SK-N-SH treated with all-trans-retinoic acid at 6 μM for 48 hours (cell line): ENCODE measurements at regions not wholly inside any gene's neighbourhood (a gene's known extent, or its start where the extent isn't known, plus 50 kb on each side); places are given as distances from the start of the nearest gene placed in this dataset.

ENCODE experiments used
- ATAC-seq: fragments of 200-7000 bp; cut with Tn5 transposase; 3 replicates; pipeline ENCODE4 v1.9.1; 2020; ENCODE audit warnings: mild to moderate bottlenecking, moderate library complexity
- ARNTL ChIP-seq: fragments of 450-650 bp; formaldehyde crosslinking; IDR thresholded peaks from 2 replicates; pipeline ENCODE4 v1.5.0; 2020; ENCODE audit warnings: low read depth, mild to moderate bottlenecking, moderate library complexity, borderline replicate concordance
- CREB5 ChIP-seq: fragments of 250-450 bp; sonication (Bioruptor Pico); IDR thresholded peaks from 2 replicates; pipeline ENCODE4 v1.5.1; 2020; ENCODE audit warnings: low read depth, mild to moderate bottlenecking, moderate library complexity
- CSDC2 ChIP-seq: fragments of 250-450 bp; sonication (Bioruptor Pico); IDR thresholded peaks from 2 replicates; pipeline ENCODE4 v1.5.0; 2020; ENCODE audit warnings: mild to moderate bottlenecking, moderate library complexity
- ESRRG ChIP-seq: fragments of 250-450 bp; sonication (Bioruptor Pico); IDR thresholded peaks from 2 replicates; pipeline ENCODE4 v1.6.1; 2021; ENCODE audit warnings: mild to moderate bottlenecking
- ISL1 ChIP-seq: fragments of 250-450 bp; sonication (Bioruptor Pico); IDR thresholded peaks from 2 replicates; pipeline ENCODE4 v2.1.2; 2022; ENCODE audit warnings: mild to moderate bottlenecking, moderate library complexity
- OSR1 ChIP-seq: fragments of 250-450 bp; sonication (Bioruptor Pico); IDR thresholded peaks from 2 replicates; pipeline ENCODE4 v1.8.0; 2022; ENCODE audit warnings: moderate library complexity, mild to moderate bottlenecking, inconsistent platforms
- PATZ1 ChIP-seq: fragments of 250-450 bp; sonication (Bioruptor Pico); IDR thresholded peaks from 2 replicates; pipeline ENCODE4 v1.8.0; 2020; ENCODE audit warnings: mild to moderate bottlenecking, moderate library complexity, borderline replicate concordance
- PPARA ChIP-seq: fragments of 250-450 bp; sonication (Bioruptor Pico); IDR thresholded peaks from 2 replicates; pipeline ENCODE4 v1.5.0; 2020; ENCODE audit warnings: mild to moderate bottlenecking, borderline replicate concordance
- RARB ChIP-seq: fragments of 250-450 bp; sonication (Bioruptor Pico); IDR thresholded peaks from 2 replicates; pipeline ENCODE4 v1.8.0; 2021; ENCODE audit warnings: mild to moderate bottlenecking, moderate library complexity
- SNAI2 ChIP-seq: fragments of 250-450 bp; sonication (Bioruptor Pico); IDR thresholded peaks from 2 replicates; pipeline ENCODE4 v1.5.0; 2020; ENCODE audit warnings: mild to moderate bottlenecking, moderate library complexity
- TCF4 ChIP-seq: fragments of 250-450 bp; sonication (Bioruptor Pico); IDR thresholded peaks from 2 replicates; pipeline ENCODE4 v1.8.0; 2021; ENCODE audit warnings: mild to moderate bottlenecking, moderate library complexity, borderline replicate concordance
- TOX ChIP-seq: fragments of 250-450 bp; sonication (Bioruptor Pico); IDR thresholded peaks from 2 replicates; pipeline ENCODE4 v1.8.0; 2021; ENCODE audit warnings: mild to moderate bottlenecking, moderate library complexity, borderline replicate concordance
- ZFP3 ChIP-seq: fragments of 250-450 bp; sonication (Bioruptor Pico); IDR thresholded peaks from 2 replicates; pipeline ENCODE4 v1.5.0; 2020; ENCODE audit warnings: mild to moderate bottlenecking, moderate library complexity
- ZFP30 ChIP-seq: fragments of 450-650 bp; formaldehyde crosslinking; IDR thresholded peaks from 2 replicates; pipeline ENCODE4 v1.5.0; 2022; ENCODE audit warnings: mild to moderate bottlenecking, moderate library complexity
- ZNF565 ChIP-seq: fragments of 450-650 bp; formaldehyde crosslinking; conservative IDR thresholded peaks from 2 replicates; pipeline ENCODE4 v1.5.0; 2020; ENCODE audit warnings: low read depth, mild to moderate bottlenecking, moderate library complexity
- ZNF70 ChIP-seq: fragments of 450-650 bp; formaldehyde crosslinking; IDR thresholded peaks from 2 replicates; pipeline ENCODE4 v1.5.0; 2020; ENCODE audit warnings: mild to moderate bottlenecking, moderate library complexity
- TF ChIP-seq, protein P1 (sequence below): fragments of 250-450 bp; sonication (Bioruptor Pico); IDR thresholded peaks from 2 replicates; pipeline ENCODE4 v1.5.0; 2020; ENCODE audit warnings: mild to moderate bottlenecking, moderate library complexity
- TF ChIP-seq, protein P2 (sequence below): fragments of 250-450 bp; sonication (Bioruptor Pico); IDR thresholded peaks from 2 replicates; pipeline ENCODE4 v1.8.0; 2021; ENCODE audit warnings: low read depth, mild to moderate bottlenecking, moderate library complexity, borderline replicate concordance
- TF ChIP-seq, protein P3 (sequence below): fragments of 250-450 bp; sonication (Bioruptor Pico); IDR thresholded peaks from 2 replicates; pipeline ENCODE4 v1.5.1; 2021; ENCODE audit warnings: mild to moderate bottlenecking, moderate library complexity

GRCh38 chr12:24374452-24374851 is 425.0 kb upstream of the SOX5 start (continued):
- TF ChIP-seq ZNF565 (CRISPR knock-in tag) (no peak), SNAI2 (CRISPR knock-in tag) (no peak), TCF4 (CRISPR knock-in tag) (no peak), ARNTL (CRISPR knock-in tag) (no peak), ZFP3 (CRISPR knock-in tag) (no peak), PPARA (CRISPR knock-in tag) (no peak)
- TF ChIP-seq, protein P1, sequence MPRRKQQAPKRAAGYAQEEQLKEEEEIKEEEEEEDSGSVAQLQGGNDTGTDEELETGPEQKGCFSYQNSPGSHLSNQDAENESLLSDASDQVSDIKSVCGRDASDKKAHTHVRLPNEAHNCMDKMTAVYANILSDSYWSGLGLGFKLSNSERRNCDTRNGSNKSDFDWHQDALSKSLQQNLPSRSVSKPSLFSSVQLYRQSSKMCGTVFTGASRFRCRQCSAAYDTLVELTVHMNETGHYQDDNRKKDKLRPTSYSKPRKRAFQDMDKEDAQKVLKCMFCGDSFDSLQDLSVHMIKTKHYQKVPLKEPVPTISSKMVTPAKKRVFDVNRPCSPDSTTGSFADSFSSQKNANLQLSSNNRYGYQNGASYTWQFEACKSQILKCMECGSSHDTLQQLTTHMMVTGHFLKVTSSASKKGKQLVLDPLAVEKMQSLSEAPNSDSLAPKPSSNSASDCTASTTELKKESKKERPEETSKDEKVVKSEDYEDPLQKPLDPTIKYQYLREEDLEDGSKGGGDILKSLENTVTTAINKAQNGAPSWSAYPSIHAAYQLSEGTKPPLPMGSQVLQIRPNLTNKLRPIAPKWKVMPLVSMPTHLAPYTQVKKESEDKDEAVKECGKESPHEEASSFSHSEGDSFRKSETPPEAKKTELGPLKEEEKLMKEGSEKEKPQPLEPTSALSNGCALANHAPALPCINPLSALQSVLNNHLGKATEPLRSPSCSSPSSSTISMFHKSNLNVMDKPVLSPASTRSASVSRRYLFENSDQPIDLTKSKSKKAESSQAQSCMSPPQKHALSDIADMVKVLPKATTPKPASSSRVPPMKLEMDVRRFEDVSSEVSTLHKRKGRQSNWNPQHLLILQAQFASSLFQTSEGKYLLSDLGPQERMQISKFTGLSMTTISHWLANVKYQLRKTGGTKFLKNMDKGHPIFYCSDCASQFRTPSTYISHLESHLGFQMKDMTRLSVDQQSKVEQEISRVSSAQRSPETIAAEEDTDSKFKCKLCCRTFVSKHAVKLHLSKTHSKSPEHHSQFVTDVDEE (CRISPR knock-in tag) = no peak
- TF ChIP-seq, all 23 proteins: peak for 0

DNA sequence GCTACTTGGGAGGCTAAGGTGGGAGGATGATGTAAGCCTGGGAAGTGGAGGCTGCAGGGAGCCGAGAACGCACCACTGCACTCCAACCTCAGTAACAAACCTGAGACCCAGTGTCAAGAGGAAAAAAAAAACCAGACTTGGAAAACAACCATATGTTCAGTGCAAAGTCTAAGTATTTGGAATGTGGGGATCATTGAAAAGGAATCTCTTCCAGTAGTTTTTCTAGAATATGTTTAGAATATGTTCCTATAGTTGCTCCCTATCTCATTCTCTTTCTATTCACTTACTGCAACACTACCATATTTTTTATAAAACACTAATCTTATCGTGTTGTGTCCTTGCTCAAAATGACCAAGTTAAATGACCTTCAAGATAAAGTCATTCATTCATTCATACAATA is 423.5 kb upstream of the SOX5 start:
- TF ChIP-seq ESRRG (CRISPR knock-in tag) (no peak), TCF4 (CRISPR knock-in tag) (no peak), ZNF565 (CRISPR knock-in tag) (no peak), ARNTL (CRISPR knock-in tag) (no peak), PATZ1 (no peak), CREB5 (CRISPR knock-in tag) (no peak), CSDC2 (CRISPR knock-in tag) (no peak), TOX (CRISPR knock-in tag) (no peak), OSR1 (CRISPR knock-in tag) (no peak), ZNF70 (CRISPR knock-in tag) (no peak), PPARA (CRISPR knock-in tag) (no peak), ISL1 (no peak), SNAI2 (CRISPR knock-in tag) (no peak), ZFP30 (CRISPR knock-in tag) (no peak), ZFP3 (CRISPR knock-in tag) (no peak), RARB (CRISPR knock-in tag) (no peak)
- TF ChIP-seq, protein P1 (CRISPR knock-in tag) = no peak
- TF ChIP-seq, protein P2, sequence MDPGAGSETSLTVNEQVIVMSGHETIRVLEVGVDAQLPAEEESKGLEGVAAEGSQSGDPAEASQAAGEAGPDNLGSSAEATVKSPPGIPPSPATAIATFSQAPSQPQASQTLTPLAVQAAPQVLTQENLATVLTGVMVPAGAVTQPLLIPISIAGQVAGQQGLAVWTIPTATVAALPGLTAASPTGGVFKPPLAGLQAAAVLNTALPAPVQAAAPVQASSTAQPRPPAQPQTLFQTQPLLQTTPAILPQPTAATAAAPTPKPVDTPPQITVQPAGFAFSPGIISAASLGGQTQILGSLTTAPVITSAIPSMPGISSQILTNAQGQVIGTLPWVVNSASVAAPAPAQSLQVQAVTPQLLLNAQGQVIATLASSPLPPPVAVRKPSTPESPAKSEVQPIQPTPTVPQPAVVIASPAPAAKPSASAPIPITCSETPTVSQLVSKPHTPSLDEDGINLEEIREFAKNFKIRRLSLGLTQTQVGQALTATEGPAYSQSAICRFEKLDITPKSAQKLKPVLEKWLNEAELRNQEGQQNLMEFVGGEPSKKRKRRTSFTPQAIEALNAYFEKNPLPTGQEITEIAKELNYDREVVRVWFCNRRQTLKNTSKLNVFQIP = no peak
- TF ChIP-seq, protein P3, sequence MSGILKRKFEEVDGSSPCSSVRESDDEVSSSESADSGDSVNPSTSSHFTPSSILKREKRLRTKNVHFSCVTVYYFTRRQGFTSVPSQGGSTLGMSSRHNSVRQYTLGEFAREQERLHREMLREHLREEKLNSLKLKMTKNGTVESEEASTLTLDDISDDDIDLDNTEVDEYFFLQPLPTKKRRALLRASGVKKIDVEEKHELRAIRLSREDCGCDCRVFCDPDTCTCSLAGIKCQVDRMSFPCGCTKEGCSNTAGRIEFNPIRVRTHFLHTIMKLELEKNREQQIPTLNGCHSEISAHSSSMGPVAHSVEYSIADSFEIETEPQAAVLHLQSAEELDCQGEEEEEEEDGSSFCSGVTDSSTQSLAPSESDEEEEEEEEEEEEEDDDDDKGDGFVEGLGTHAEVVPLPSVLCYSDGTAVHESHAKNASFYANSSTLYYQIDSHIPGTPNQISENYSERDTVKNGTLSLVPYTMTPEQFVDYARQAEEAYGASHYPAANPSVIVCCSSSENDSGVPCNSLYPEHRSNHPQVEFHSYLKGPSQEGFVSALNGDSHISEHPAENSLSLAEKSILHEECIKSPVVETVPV (CRISPR knock-in tag) = no peak
- ATAC-seq = no peak
